NCI-H2171 (cell line): ENCODE measurements at regions not wholly inside any gene's neighbourhood (a gene's known extent, or its start where the extent isn't known, plus 50 kb on each side); places are given as distances from the start of the nearest gene placed in this dataset.
"Not testable (repeated sequence)": the region's sequence is repeated elsewhere in the genome, so short reads cannot be mapped to it uniquely, and the experiment has no call there.

Source experiments
- DNase-seq: peaks from one replicate; lab custom pipeline; 2025; lab: John Stamatoyannopoulos, UW

DNA sequence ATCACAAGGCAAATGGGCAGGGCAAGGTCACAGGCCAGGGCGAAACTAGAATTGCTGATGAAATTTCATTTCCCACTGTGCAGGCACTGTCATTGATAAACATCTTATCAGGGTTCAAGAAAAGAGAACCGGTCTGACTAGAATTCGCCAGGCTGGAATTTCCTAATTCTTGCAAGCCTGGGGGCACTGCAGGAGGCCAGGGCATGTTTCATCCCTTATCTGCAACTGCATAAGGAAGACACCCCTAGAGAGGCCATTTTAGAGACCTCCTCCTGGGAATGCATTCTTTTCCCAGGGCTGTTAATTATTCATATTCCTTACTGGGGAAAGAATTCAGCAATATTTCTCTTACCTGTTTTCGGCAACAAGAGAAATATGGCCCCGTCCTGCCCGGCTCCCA is 266.2 kb upstream of the CYLC2 start:
- DNase-seq = no peak

DNA sequence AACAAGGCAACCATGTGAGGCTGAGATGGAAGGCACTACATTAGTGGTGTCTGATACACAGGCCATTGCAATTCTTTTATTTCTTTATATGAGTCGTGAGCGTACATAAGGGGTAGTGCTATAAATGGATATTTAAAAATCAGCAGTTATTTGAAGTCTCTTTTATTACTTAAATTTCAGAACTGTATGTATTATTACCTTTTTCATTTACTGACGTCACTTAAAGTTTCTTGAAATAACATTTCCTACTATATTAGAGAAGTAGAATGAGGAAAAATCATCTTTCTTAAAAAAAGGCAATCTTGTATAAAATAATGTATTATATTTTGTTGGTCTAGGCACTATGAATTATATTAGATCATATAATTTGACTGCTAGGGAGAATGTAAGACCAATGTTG is 280.9 kb upstream of the CYLC2 start:
- no peak for DNase-seq

DNA sequence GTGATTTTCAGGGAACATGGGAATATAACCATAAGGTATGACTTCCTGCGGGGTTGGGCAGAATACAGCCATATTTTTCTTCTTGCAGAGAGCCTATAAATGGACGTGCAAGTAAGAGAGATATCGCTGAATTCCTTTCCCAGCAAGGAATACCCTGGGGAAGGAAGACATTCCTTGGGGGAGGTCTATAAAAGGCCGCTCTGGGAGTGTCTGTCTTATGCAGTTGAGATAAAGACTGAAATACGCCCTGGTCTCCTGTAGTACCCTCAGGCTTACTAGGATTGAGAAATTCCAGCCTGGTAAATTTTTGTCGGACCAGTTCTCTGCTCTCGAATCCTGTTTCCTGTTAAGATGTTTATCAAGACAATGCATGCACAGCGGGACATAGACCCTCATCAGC is 282.2 kb upstream of the CYLC2 start:
- DNase-seq = not testable (repeated sequence)

DNA sequence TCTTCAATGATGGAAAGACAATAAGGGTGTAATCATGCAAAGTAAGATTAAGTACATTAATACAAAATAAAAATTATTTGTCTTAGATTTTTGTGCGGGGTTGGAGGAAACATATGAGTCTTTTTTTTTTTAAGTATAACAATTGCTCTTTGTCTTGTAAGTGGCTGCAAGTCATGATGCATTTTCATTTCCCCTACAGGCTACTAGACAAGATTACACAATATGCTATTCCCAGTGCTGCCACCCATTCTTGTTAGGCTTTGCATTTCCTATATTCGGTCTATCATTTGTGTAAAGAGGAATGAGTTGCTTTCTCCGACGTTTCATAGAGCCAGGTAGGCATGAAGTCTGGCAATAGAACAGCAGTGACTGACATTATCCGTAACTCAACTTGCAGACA is 294.2 kb upstream of the CYLC2 start:
- no peak for DNase-seq

DNA sequence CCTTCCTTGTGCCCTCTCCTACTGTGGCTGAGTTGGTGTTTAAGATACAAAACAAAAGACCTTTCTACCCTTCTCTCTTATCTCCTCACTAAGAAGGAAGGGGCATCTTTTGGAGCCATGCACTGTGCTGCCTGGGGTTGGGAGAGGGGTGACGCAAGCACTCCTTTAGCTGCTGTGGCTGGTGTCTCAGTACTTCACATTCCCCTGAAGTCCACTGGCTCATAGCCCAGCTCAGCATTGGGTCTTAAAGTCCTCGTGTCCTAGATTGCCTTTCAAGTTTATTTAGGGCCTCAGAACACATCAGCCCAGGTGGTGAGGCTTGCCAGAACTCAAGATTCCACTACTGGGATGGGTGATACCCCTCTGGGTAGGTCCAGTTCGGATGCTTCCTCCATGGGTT is 325.9 kb upstream of the CYLC2 start:
- DNase-seq = no peak

DNA sequence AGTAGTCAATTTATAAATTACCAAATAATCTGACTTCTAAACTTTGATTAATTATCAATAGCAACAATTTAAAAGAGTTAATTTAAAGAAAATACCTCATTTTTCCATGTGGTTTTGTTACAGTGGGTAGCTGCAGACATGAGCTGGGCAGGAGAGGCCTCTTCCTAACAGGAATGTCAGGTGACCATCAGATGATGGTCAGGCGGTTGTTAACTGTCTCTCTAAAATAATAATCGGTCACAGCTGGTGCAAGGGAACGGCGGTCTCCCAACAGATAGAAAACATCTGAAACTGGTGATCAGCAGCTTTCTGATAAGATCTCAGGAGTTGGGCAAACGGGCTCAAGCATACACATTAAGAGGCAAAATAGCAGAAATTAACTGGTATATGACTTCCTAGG is 342.7 kb upstream of the CYLC2 start:
- DNase-seq = no peak

DNA sequence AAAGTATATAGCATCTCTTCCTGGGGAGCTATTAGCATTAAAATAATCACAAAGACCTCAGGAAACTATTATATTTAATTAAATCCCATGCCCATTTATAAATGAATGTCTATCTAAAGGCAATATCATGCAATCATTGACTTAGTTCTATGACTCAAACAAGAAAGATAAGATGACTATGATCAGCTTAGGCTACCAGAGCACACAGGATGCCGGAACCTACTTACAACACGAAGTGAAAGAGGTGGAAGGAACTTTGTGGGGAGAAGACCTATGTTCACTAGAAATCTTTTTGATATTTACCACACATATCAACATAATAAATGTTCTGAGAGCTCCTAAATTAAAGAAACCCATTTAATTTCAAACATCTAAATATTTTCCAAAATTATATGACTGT is 344.2 kb upstream of the CYLC2 start:
- no peak for DNase-seq

DNA sequence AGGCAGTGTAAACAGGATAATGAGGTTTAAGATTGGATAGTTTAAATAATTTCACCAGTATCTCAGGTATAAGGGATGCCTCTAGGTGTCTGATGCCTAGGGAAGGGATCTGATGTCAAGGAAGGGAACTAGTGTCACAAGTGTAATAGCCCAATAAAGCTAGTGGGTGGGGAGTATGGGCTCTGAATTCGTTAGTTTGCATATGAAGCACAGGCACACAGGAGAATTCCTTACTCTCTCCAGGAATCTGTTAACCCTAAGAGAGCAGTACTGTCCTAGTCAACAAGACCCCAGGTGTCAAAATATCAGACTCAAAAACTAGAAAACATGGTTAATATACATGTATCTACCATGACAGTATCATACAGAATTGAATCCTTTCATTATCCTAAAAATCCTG is 352.5 kb upstream of the CYLC2 start:
- DNase-seq = no peak

DNA sequence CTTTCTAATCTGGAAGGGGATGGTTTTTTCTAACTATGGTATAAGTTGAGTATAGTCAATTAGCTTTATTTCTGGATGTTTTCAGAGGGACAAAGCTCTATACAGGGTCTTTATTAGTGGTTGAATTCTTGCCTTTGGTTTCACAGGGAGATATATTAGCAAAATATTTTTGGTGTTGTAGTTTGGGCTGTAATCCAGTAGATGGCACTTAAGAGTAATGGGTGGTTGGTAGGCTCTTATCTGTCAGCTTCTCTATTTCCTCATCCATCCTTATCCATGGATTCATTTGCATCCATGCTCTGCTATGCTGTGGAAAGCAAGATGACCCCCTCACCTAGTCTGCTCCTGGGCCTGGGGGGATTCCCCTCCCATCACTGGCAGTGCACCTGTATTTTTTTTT is 363.6 kb upstream of the CYLC2 start:
- no peak for DNase-seq

DNA sequence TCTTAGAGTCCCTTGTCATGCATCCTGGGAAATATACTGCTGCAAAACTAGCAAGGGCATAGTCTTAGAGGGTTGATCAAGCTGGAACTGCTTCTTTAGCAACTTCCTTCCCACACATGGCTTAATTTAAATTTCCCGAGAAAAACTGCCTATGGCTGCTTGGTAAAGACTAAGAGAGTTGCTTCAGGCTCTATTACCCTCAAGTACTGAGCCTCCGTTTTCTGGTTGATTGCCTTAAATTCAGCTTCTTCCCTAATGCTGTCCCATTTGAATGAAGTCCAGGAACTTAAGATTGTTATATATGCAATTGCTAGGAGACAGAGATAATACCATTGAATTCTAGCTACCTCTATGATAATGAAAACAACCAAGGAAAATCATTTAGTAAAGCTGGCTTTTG is 385.7 kb upstream of the CYLC2 start:
- DNase-seq = no peak

DNA sequence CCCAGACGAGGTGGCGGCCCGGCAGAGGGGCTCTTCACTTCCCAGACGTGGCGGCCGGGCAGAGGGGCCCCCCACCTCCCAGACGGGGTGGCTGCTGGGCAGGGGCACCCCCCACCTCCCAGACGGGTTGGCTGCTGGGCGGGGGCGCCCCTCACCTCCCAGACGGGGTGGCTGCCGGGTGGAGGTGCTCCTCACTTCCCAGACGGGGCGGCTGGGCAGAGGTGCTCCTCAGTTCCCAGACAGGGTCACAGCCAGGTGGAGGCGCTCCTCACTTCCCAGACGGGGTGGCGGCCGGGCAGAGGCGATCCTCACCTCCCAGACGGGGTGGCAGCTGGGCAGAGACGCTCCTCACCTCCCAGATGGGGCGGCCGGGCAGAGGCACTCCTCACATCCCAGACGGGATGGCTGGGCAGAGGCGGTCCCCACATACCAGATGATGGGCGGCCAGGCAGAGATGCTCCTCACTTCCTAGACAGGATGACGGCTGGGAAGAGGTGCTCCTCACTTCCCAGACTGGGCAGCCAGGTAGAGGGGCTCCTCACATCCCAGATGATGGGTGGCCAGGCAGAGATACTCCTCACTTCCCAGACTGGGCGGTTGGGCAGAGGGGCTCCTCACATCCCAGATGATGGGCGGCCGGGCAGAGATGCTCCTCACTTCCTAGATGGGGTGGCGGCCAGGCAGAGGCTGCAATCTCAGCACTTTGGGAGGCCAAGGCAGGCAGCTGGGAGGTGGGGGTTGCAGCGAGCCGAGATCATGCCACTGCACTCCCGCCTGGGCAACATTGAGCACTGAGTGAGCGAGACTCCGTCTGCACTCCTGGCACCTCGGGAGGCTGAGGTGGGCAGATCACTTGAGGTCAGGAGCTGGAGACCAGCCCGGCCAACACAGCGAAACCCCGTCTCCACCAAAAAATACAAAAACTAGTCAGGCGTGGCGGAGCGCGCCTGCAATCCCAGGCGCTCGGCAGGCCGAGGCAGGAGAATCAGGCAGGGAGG is 391.6 kb upstream of the CYLC2 start:
- DNase-seq = not testable (repeated sequence)

DNA sequence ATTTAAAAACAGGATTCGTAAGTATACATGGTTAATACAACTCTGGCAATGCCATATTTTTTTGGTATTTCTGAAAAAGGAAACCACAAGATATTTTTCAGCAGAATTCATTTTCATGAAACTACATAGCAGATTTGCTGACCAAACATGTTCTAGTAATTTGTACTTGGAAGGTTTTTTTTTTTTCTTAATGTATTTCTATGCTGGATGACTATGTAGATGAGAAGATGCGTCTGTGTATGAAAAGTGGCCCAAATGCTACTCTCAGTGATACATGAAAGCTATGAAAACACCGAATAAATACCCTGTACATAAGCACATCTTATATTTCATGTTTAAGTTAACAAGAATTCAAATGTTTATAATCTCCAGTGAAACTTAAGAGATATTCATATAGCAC is 400.9 kb upstream of the CYLC2 start:
- DNase-seq = no peak

DNA sequence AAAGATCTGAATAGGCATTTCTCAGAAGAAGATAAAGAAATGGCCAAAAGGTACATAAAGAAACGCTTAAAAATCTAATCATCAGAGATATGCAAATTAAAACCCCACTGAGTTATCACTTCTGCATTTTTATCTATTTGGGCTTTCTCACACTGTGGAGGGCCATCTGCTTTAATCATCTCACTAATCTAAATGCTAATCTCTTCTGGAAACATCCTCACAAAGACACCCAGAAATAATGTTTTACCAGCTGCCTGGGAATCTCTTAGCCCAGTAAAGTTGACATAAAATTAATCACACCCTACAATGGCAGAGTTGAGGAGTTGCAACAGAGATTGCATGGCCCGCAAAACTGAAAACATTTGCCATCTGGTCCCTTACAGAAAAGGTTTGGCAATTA is 407.9 kb upstream of the CYLC2 start:
- no peak for DNase-seq

DNA sequence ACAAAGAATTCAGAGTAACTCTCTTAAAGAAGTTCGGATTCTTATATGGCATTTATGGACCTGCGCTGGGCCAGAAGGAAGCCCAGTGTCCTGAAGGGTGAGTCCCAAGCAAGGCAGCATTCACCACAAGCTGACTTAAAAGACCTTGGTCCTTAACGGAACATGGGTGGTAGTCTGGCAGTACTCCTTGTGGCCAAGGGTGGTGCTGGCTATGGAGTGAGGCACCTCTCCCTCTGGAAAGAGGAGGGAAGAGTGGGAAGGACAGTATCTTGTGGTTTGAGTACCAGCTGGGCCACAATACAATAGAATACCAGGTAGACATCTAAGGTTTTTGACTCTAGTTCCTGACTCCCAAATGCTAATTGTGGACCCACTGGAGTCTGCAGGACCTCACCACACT is 425.7 kb upstream of the CYLC2 start:
- no peak for DNase-seq

DNA sequence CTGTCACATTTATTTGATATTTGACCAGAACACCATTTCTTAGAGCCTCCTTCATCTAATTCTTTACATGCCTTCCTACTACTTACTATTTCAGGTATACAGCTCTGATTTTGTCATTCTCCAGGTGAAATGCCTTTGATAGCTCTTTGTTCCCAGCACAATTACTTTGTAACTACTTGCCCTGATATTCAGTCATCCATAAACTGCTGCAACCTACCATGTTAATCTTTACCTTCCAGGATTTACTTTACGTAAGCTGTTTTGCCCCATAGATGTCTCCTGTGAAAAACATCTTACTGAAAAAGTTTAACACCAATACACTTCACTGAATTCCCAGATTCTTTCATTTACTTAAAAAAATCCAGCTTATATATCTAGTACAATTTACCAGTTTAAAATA is 443.8 kb upstream of the CYLC2 start:
- DNase-seq = no peak

DNA sequence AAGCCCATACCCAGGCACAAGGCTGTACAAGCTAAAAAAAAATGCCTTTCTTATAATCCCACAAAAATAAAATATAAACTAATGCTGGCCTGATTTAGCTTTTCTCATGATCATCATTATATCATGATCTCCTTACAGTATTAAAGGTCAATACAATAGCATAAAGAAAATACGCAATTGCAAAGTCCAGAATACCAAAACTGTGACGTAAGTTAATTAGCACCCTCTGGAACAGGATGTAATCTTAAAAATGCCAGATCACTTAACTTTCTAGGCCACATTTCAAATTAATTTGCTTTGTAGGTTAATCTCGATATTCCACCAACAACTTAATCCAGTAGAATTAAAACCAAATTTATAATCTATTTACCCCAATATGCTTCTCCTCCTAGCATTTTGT is 444.2 kb upstream of the CYLC2 start:
- DNase-seq = no peak

DNA sequence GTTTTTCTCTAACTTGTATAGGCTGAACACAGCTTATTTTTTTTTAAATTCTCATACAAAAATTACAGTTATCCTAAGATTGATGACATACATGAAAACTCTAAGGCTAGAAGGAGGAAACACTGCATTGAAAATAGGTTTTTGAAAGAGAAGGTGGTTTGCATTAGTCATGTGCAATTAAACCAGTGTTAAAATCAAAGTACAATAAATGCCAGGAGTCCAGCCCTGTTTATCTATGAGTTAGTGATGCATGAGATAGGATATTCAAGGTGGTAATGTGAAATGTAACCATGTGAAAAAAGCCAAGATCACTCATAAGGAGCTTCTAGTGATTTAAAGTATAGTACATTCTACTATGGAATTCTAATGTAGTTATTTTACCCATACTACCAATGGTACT is 444.9 kb upstream of the CYLC2 start:
- no peak for DNase-seq

DNA sequence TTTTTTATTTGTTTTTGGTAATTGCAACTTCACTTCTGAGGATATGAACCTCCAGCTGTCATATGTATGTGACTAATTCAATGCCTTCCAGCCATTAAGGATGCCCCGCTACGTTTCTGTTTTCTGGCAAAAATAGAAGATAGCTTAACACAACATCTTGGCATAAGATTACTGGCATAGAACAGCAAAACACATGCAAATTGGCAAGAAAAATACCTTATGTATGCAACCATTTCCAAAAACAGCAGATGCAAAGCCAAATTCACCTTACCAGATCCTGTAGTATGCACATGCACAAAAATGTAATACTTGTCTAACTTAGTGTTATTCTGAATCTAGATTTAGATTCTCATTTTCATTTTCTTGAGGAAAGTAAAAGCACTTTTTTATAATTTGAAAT is 461.1 kb upstream of the CYLC2 start:
- DNase-seq = no peak

DNA sequence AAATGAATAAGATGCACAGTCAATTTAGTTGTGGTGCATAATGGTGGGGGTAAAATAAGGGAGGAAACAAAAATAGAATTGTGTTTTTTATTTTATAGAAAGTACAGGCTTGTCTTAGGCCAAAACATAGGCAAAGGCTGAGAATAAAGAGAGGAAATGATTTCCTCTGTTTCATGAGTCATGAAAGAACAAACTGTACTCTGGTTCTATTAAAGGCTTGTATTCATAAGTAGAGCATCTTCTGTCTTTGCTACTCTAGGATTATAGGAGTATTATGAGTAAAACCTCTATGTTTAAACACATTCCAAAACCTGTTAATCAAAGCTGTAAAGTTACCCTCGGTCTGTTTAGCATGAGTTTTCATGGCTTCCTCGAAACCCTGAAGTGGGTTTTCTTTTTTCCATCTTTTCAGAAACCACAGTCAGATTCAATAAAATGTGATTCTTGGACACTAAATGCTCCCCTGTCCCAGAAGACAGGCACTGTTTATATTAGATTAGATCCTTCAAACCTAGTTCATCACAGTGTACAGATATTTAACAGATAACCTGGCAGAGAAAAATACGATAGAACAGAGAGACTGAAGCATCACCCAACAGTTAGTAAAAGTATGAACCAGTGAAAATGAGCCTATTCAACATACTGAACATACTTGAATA is 473.9 kb upstream of the CYLC2 start:
- DNase-seq = no peak

DNA sequence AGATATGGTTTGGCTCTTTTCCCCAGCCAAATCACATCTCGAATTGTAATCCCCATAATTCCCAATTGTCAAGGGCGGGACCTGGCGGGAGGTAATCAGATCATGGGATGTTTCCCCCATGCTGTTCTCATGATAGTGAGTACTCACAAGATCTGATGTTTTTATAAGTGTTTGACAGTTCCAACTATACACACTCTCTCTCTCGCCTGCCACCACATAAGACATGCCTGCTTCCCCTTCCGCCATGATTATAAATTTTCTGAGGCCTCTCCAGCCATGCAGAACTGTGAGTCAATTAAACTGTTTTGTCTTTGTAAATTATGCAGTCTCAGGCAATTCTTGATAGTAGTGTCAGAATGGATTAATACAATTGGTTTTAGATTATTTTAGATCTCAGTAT is 475.7 kb upstream of the CYLC2 start:
- no peak for DNase-seq

DNA sequence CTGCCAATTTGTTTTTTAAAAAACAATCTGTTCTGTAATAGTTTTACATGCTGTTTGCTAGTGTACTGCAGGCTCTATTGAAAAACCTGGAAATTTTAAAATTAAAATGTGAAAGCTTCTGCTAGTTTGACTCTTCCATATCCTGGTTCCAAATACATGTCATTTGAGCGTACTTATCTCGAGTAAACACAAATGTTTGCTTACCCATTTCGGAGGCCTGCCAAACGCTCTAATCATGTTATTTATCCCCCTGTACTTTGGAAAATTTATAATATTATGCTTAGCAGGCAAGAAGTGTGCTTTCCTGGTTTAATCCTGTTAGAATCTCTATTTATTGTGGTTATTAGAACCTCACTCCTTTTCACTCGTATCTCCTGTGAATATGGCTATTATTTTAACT is 476.8 kb upstream of the CYLC2 start:
- DNase-seq = no peak

DNA sequence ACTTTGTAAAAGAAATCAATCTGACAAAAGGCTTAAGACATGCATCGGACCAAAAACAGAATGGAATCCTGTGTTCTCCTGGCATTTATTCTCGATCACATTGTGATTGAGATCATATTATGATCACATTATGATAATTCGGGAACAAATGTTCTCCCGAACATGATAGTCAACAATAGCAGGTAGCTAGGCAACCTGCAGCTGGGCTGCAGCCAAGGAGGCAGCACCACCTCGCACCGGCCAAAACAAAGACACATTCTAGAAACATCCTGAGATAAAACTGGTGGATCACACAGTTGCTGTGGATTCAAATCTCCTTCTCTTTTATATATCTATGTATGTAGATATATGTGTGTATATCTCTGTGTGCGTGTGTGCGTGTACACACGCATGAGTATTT is 480.6 kb upstream of the CYLC2 start:
- DNase-seq = no peak

DNA sequence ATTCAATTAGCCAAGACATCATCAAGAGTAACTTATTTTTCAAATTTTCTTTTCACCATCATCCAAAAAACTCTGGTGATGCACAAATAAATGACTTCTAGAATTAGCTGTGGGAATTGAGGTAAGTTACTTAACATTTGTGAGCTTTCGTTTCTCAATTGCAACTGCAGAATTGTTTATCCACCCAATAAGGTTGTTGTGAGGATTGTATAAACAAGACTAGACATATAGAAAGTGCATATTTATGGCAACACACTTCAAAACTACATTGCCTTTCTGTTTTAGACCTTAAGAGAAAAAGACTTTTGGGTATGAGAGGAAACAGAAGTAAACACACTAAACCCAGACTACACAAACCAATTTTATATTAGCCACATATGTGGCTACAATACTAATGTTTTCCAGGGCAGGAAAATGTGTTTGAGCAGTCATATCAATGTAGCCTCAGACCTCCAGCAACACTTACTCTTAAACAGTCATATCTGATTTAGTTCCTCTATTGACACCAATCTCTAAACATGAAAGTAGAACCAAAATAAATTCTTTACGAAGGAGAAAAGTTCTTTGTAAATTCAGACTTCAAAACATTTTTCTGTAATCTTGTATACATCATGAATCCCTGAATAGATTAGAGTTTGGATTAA is 488.0 kb upstream of the CYLC2 start:
- DNase-seq = no peak
